HT1080 (cell line): ENCODE measurements at regions not wholly inside any gene's neighbourhood (a gene's known extent, or its start where the extent isn't known, plus 50 kb on each side); places are given as distances from the start of the nearest gene placed in this dataset.
A peak's percentile ranks its signal among the peaks of the same experiment; 100 is the strongest.

Experiments used
- DNase-seq: peaks from one replicate; pipeline ENCODE4 v3.0.0-alpha.2; 2015; ENCODE audit warnings: low read depth

DNA sequence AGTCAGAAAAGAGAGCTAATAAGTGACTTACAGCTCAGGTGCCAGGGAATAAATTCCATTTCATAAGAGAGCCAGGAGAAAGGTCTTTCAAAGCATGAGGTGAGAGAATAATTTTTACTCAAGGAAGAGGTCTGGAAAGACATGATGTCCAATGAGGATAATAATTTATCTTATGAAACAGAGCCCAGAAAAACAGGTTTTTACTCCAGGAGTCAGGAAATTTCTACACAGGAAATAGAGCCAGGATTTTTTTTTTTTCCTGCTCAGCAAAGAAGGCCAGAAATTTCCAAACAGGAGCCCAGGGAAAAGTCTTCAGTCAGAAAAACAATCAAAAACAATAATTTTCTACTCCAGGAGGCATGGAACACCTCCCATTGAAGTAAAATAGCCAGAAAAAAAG, 1185.7 kb upstream of the TSPY4 start:
- no peak for DNase-seq

DNA sequence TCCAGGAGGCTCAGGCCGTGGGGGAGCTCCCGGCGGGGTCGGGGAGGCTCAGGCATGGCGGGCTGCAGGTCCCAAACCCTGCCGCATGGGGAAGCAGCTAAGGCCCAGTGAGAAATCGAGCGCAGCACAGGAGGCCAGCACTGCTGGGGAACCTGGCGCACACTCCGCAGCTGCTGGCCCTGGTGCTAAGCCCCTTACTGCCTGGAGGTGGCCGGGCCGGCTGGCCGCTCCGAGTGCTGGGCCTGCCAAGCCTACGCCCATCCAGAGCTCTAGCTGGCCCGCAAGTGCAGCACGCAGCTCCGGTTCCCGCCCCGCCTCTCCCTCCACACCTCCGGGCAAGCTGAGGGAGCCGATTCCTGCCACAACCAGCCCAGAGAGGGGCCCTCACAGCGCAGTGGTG, 1208.7 kb upstream of the TSPY4 start:
- no peak for DNase-seq

DNA sequence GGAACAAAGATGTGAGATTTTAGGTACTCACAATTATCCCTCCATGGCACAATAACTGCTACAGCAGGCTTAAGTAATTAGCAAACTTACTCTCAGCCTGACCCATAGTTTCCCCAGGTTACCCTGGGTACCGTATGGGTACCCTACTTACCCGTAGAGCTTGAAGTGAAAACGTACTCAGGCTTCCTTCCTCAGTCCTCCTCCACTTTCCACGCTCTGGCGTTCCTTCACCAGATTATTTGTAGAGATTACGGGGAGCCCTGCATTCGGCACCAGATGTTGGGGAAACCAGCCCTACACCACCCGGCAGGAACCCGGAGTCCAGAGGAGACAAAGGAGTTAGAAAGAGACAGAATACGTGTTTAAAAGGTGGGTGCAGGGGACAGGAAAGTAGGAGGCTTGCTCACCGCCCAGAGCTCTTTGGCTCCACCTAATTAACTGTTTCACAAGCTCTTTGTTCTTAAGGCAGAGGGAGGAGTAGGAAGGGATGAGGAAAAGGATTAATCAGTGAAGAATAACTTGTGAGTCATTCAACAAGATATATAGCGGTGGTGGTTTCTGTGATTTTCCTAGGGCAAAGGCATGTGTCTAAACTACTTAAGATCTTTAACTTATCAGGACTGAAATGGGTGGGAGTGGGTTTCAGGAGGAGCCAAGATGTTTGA, 1211.2 kb upstream of the TSPY4 start:
- peak; percentile 83 for DNase-seq

GRCh38 chrY:8121825-8122224, 1210.3 kb upstream of the AMELY start:
- DNase-seq = peak; percentile 73

DNA sequence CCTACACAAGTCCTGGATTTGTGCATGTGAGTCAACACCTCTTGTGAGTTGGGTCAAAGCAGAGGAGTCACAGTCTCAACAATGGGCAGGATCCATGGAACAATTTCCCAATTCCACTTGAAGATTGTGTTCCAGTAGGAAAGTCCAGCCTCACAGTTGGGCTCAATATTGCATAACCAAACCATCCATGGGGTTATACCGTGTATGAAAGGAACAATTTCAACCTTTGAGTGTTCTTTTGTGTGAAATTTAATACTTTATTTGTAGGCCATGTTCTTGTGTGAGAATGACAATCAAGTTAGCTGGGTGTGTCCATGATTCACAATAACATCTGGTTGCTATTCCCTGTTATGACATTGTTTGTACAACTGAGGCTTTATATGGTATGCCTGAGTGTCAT, 1182.9 kb upstream of the AMELY start:
- DNase-seq = no peak

DNA sequence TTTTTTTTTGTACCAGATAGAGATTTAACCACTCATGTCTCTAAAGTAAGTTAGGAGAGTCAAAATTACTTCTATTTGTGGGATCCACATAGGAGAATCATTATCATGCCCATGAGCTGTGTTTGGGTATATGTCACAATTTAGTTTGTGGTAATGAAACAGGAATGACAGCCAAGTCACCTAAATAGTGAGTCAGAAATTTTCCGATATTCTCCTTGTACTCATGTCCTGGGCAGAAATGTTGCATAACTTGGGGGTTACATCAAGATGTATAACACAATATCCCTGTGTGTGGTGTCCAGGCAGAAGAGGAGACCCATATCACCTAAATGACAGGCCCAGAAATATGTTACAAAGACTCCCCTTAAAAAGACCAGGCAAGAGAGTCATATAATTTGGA, 1181.4 kb upstream of the AMELY start:
- no peak for DNase-seq

- peak; percentile 62 for DNase-seq
Observed at GRCh38 chrY:8085925-8086324, 1174.4 kb upstream of the AMELY start.

DNA sequence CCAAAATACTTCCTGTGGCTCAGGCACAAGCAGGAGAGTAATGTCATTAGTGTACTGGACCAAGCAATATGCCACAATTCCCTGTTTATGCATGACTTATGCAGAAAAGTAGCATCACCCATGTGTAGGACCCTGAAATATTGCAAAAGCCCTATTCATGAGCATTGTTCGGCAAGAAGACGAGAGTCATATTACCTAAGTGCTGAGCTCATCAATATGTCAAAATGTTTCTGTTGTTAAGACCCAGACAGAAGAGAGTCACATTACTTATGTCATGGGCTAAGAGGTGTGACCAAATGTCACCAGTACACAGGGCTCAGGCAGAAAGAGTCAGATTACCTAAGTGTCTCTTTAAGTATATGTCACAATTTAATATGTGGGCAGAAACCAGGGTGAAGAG, 1172.6 kb upstream of the AMELY start:
- no peak for DNase-seq

GRCh38 chrY:8081151-8081550, 1169.6 kb upstream of the AMELY start:
- no peak for DNase-seq

DNA sequence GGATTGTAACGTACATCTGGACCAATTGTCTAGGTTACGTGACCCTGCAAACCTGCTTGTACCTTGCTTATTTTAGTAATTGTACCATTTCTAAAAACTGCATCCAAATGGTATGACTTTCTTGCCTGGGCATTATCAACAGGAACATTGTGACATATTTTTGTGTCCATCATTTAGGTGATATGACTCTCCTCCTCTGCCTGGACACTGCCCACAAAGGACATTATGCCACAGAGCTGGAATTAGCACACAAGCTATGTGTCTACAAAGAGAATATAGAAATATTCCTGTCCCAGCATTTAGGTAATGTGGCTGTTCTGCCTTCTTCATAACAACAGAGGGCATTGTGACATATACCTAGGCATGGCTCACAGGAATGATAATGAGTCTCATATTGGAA, 1153.7 kb upstream of the AMELY start:
- DNase-seq = no peak

DNA sequence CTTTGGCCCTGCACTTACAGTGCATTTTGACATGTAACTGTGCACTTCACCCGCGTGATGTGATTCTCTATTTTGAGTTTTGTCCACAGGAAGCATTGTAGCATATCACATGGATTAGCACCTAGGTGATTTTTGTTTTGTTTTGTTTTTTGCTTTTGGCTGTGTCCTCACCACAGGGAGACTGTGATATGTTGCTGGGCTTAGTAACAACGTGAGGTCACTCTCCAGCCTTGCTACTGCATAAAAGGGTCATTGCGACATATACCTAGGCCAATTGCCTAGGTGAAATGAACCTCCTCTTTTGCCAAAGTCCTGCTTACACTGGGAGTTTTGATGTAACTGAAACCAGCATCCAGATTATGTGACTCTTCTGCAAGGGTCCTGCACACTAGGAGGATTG, 1152.9 kb upstream of the AMELY start:
- no peak for DNase-seq

DNA sequence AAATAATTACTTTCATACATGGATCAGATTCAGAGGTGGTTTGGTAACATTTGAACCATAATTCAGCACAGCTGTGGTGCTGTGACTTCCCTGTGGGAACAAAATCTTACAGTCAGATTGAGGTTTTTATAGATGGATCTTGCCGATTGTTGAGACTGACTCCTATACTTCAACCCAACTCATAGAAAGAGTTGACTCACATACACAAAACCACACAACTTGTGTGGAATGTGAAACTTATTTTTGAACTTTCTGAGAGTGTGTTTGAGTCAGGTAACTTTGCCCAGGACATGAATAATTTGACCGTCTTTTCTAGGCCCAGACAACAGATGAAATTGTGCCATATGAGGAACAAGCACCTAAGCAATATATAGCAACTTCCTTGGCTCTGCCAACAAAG, 1152.4 kb upstream of the AMELY start:
- no peak for DNase-seq

DNA sequence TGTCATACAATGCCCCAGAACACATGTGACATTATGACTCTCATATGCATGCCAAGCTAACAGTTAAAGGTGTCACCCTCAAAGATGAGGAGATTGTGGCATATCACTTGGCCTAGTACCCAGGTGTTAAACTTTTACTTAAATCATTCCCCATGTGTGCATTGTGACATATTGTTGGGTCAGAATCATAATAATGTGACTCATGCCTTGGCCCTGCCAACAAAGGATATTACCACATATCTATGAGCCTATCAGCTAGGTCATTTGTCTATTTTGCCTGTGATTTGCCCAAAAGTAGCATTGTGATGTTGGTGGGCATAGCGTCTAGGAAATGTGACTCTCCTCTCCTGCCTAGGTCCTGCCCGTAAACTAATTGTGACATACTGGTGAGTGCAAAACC, 1147.1 kb upstream of the AMELY start:
- peak; percentile 41 for DNase-seq

GRCh38 chrY:8051340-8051739, 1139.8 kb upstream of the AMELY start:
- no peak for DNase-seq

- no peak for DNase-seq
Observed at GRCh38 chrY:8041238-8041637, 1129.7 kb upstream of the AMELY start.

DNA sequence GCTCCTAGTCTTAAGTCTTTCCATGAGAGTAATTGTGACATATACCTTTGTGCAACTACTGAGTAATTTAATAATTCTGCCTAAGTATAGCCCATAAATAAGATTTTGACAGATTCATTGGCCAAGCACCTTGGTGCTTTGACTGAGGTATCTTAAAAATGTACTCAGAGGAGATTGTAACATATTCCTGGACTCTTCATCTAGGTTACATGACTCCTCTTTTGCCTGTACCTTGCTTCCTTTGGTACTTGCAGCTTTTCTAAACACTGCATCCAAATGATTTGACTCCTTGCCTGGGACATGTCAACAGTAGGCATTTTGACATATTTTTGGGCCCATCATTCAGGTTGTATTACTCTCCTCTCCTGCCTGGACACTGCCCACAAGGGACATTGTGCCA, 1125.0 kb upstream of the AMELY start:
- DNase-seq = no peak

DNA sequence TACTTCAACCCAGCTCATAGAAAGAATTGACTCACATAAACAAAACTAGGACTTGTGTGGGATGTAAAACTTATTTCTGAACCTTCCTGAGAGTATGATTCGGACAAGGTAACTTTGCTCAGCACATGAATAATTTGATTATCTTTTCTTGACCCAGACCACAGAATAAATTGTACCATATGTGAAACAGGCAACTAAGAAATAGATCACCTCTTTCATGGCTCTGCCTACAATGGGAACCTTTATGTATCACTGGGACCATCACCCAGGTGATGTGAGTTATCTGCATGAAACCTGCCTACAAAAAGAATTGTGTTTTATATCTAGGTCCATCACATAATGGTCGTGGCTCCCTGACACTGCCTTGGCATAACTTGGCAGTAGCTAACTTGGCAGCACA, 1124.1 kb upstream of the AMELY start:
- no peak for DNase-seq

DNA sequence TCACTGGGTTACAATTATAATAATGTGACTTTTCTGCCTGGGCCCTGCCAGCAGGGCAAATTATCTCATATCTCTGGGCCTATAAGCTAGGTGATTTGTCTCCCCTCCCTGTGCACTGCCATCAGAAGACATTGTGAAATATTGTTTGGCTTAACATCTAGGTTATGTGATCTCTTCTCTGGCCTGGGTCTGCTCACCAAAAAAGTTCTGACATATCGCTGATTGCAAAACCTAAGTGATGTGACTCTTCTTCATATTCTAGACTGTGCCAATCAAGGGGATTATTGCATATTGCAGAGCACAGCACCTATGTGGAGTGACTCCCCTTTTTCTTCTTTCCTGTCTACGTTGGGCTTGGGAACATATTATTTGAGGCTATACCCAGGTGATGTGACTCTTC, 1123.1 kb upstream of the AMELY start:
- no peak for DNase-seq

DNA sequence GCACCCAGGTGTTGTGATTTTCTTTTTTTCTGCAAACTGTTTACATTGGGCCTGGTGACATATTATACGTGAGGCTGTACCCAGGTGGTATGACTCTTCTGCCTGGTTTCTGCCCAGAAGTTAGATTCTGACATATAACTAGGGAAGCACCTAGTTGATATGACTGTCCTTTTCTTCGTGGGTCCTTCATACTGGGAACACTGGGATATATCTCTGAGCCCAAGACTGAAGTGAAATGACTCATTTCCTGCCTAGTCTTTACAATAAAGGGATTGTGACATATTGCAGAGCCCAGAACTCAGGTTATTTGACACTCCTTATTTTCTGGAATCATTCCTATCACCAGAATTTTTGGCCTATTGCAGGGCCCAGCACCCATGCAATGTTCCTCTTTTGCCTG, 1121.6 kb upstream of the AMELY start:
- DNase-seq = peak; percentile 75

DNA sequence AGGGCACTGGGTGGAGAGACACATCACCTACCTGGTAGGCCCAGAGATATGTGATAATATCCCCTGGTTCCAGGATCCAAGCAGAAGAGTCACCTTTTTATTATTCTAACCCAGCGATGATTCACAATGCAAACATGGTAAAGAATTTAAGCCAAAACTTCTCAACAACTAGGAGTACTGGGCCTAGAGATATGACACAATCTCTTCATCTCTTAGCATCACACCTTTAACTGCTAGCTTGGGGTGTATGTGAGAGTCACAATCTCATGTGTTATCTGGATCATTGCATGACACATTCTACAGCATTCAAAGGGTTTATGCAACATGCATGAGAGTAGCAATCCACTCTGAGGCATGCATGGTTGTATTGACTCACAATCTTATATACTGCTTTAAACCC, 1109.0 kb upstream of the AMELY start:
- DNase-seq = peak; percentile 34

DNA sequence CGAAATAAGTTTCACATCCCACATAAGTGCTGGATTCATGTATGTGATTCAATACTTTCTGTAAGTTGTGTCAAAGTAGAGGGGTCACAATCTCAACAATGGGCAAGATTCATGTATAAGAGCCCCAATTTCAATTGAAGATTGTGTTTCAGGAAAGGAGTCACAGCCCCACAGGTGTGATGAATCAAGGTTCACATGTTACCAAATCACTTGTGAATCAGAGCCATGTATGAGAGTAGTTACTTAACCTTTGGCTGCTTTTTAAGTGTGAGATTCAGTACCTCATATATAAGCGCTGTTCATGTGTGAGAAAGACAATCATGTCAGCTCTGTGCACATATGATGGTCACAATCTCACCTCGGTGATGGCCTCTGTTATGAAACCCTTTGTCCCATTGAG, 1100.0 kb upstream of the AMELY start:
- DNase-seq = no peak

DNA sequence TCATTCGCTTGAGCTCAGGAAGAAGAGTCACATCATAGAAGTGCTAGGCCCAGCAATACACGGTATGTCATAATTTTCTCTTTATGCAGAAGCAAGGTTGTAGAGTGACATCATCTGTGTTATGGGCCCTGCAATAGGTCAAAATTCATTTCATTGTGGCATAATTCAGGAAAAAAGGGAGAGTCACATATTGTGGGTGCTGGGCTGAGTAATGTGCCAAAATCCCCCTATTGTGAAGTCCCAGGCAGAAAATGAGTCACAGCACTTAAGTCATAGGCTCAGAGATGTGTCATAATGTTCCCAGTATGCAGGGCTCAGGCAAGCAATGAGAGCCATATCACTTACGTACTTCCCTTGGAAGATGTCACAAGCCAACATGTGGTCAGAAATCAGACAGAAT, 1092.6 kb upstream of the AMELY start:
- DNase-seq = peak; percentile 84

DNA sequence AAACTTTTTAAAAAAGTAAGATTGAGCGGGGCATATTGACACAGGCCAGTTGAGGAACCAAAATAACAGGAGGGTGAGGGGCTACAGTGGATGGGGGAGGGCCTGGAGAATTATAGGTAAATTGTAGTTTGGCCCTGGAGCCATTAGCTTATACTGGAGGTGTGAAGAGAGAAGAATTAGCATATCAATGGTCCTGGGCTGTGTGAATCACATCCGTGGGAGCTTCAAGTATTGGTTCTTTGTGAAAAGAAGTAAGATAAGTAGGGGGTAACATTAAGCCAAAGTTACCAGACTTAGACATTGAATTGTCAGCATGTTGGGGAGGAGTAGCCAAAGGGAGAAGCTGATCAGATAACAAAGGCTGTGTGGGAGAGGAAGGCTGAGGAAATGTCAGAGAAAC, 1085.2 kb upstream of the AMELY start:
- no peak for DNase-seq

DNA sequence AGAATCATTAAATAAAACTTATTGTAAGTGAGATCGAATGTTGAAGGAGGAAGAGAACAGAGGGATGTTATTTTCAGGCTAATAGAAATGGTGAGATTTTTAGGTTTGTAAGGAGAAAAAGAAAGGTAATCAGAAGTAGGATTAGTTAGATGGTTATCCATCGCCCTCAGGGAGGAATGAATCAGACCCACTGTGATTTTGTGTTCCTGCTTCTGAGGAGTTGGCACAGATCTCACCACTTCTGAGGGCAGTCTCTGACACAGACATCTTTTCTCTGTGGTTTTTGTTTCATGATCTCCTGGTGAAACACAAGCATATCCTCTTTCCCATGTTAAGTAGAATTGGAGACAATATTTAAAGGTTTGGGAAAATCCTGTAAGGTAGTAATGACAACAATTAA, 1083.2 kb upstream of the AMELY start:
- peak; percentile 1 for DNase-seq
